IMR-90 (cell line): ENCODE measurements at regions not wholly inside any gene's neighbourhood (a gene's known extent, or its start where the extent isn't known, plus 50 kb on each side); places are given as distances from the start of the nearest gene placed in this dataset.

ENCODE experiments used
- ATAC-seq: fragments of 200-7000 bp; cut with Tn5 transposase; 2 replicates; pipeline ENCODE4 v1.9.1; 2020; ENCODE audit warnings: low read depth, mild to moderate bottlenecking, moderate library complexity
- BruUV-seq: library from RNA; stranded (reverse); fragments of 400-500 nt; replicated peaks from 2 replicates; lab custom pipeline; 2021; lab: Mats Ljungman, UMichigan
- CTCF ChIA-PET: fragments of 300-600 bp; formaldehyde crosslinking; extraction: SDS; loops from one replicate; lab custom pipeline; 2021; ENCODE audit warnings: antibody characterized with exemption; lab: Yijun Ruan, JAX
- POLR2A ChIA-PET: fragments of 300-600 bp; sonication (Branson Sonifier 250); formaldehyde crosslinking; loops from one replicate; lab custom pipeline; 2022; ENCODE audit warnings: antibody characterized with exemption; ENCODE audit not compliant: unreplicated experiment; lab: Charles Lee
- DNase-seq: peaks from one replicate; pipeline ENCODE4 v3.0.0; 2013
- H2AFZ ChIP-seq: replicated peaks from 2 replicates; pipeline ENCODE3; 2013; ENCODE audit warnings: low read length, mild to moderate bottlenecking; ENCODE audit not compliant: poor library complexity
- H2AK5ac ChIP-seq: 2 replicates; pipeline ENCODE4 v1.6.1; 2013; ENCODE audit warnings: low read depth, low read length, inconsistent platforms
- H2AK9ac ChIP-seq: replicated peaks from 2 replicates; pipeline ENCODE3; 2013; ENCODE audit warnings: mild to moderate bottlenecking, low read depth, low read length, moderate library complexity; ENCODE audit not compliant: poor library complexity
- H2BK120ac ChIP-seq: 2 replicates; pipeline ENCODE4 v1.6.1; 2013; ENCODE audit warnings: low read depth, low read length, inconsistent platforms
- H2BK15ac ChIP-seq: 3 replicates; pipeline ENCODE4 v1.6.1; 2013; ENCODE audit warnings: low read depth, low read length, inconsistent platforms
- H2BK20ac ChIP-seq: 2 replicates; pipeline ENCODE4 v1.6.1; 2013; ENCODE audit warnings: low read depth, mild to moderate bottlenecking, inconsistent platforms, low read length, moderate library complexity
- H2BK5ac ChIP-seq: 2 replicates; pipeline ENCODE4 v1.6.1; 2013; ENCODE audit warnings: mild to moderate bottlenecking, low read depth, low read length, inconsistent platforms; ENCODE audit not compliant: poor library complexity, severe bottlenecking
- H3K14ac ChIP-seq: replicated peaks from 2 replicates; pipeline ENCODE4 v1.6.1; 2013; ENCODE audit warnings: low read depth, low read length, inconsistent platforms
- H3K18ac ChIP-seq: 2 replicates; pipeline ENCODE4 v1.6.1; 2013; ENCODE audit warnings: low read depth, low read length, control low read depth
- H3K23ac ChIP-seq: 2 replicates; pipeline ENCODE4 v1.6.1; 2013; ENCODE audit warnings: low read depth, low read length, inconsistent platforms
- H3K27ac ChIP-seq: 2 replicates; pipeline ENCODE4 v1.5.1; 2013; ENCODE audit warnings: mild to moderate bottlenecking, control low read depth, low read length; ENCODE audit not compliant: insufficient read depth
- H3K27me3 ChIP-seq: 2 replicates; pipeline ENCODE4 v1.6.1; 2013; ENCODE audit warnings: low read length; ENCODE audit not compliant: control insufficient read depth, insufficient read depth
- H3K36me3 ChIP-seq: 2 replicates; pipeline ENCODE4 v1.6.1; 2013; ENCODE audit warnings: low read length, mixed read lengths; ENCODE audit not compliant: control insufficient read depth, insufficient read depth
- H3K4ac ChIP-seq: 2 replicates; pipeline ENCODE4 v1.6.1; 2013; ENCODE audit warnings: low read depth, low read length, inconsistent platforms
- H3K4me1 ChIP-seq: 2 replicates; pipeline ENCODE4 v1.6.1; 2013; ENCODE audit warnings: low read length, mixed read lengths; ENCODE audit not compliant: control insufficient read depth, insufficient read depth
- H3K4me2 ChIP-seq: 2 replicates; pipeline ENCODE4 v1.6.1; 2013; ENCODE audit warnings: low read depth, mild to moderate bottlenecking, control low read depth, low read length, moderate library complexity
- H3K4me3 ChIP-seq: 2 replicates; pipeline ENCODE4 v1.5.1; 2013; ENCODE audit warnings: low read depth, mild to moderate bottlenecking, control low read depth, low read length, moderate library complexity; ENCODE audit not compliant: insufficient read depth
- H3K56ac ChIP-seq: 2 replicates; pipeline ENCODE4 v1.6.1; 2013; ENCODE audit warnings: low read length, inconsistent platforms; ENCODE audit not compliant: insufficient read depth; ENCODE audit errors: extremely low read depth
- H3K79me1 ChIP-seq, 2 experiments: 2 replicates each; pipeline ENCODE4 v1.6.1; 2013; ENCODE audit warnings: low read length in 2 of 2, inconsistent platforms in 1 of 2, low read depth in 1 of 2
- H3K9ac ChIP-seq: 2 replicates; pipeline ENCODE4 v1.6.1; 2013; ENCODE audit warnings: low read depth, low read length, control low read depth
- H3K9me1 ChIP-seq: 2 replicates; pipeline ENCODE4 v1.6.1; 2013; ENCODE audit warnings: low read length, inconsistent platforms; ENCODE audit not compliant: insufficient read depth
- H3K9me3 ChIP-seq: 2 replicates; pipeline ENCODE4 v1.6.1; 2013; ENCODE audit warnings: low read length; ENCODE audit not compliant: control insufficient read depth, insufficient read depth
- H4K20me1 ChIP-seq: 2 replicates; pipeline ENCODE4 v1.6.1; 2013; ENCODE audit warnings: low read length, inconsistent platforms; ENCODE audit not compliant: insufficient read depth
- H4K5ac ChIP-seq: 2 replicates; pipeline ENCODE4 v1.6.1; 2013; ENCODE audit warnings: mild to moderate bottlenecking, low read depth, low read length, control low read depth
- H4K8ac ChIP-seq, 2 experiments: 2 replicates each; pipeline ENCODE4 v1.6.1; 2013; ENCODE audit warnings: low read depth in 2 of 2, low read length in 2 of 2, control low read depth in 1 of 2, inconsistent platforms in 1 of 2
- H4K91ac ChIP-seq: 2 replicates; pipeline ENCODE4 v1.6.1; 2013; ENCODE audit warnings: low read depth, low read length, inconsistent platforms; ENCODE audit not compliant: insufficient read depth
- BHLHE40 ChIP-seq: fragments of 150-350 bp; IDR thresholded peaks from 2 replicates; pipeline ENCODE4 v1.6.1; 2016; ENCODE audit warnings: mild to moderate bottlenecking, low read depth, low read length
- CEBPB ChIP-seq: IDR thresholded peaks from 2 replicates; pipeline ENCODE4 v1.6.1; 2012; ENCODE audit warnings: low read depth, low read length, improper control_type of control experiment
- CHD1 ChIP-seq: IDR thresholded peaks from 2 replicates; pipeline ENCODE4 v1.6.1; 2012; ENCODE audit warnings: low read depth, low read length, improper control_type of control experiment
- ELK1 ChIP-seq: fragments of 150-350 bp; IDR thresholded peaks from 2 replicates; pipeline ENCODE4 v1.6.1; 2016; ENCODE audit warnings: low read depth, mild to moderate bottlenecking, low read length, moderate library complexity, borderline replicate concordance
- FOS ChIP-seq: fragments of 150-350 bp; IDR thresholded peaks from 2 replicates; pipeline ENCODE4 v1.6.1; 2016; ENCODE audit warnings: low read depth, low read length
- MAFK ChIP-seq: IDR thresholded peaks from 2 replicates; pipeline ENCODE4 v1.6.1; 2012; ENCODE audit warnings: low read depth, low read length, improper control_type of control experiment
- MAZ ChIP-seq: IDR thresholded peaks from 2 replicates; pipeline ENCODE4 v1.6.1; 2012; ENCODE audit warnings: low read depth, mild to moderate bottlenecking, low read length, improper control_type of control experiment, moderate library complexity, borderline replicate concordance
- MXI1 ChIP-seq: IDR thresholded peaks from 2 replicates; pipeline ENCODE4 v1.6.1; 2012; ENCODE audit warnings: low read depth, mild to moderate bottlenecking, low read length, moderate library complexity, borderline replicate concordance
- NFE2L2 ChIP-seq: fragments of 150-350 bp; IDR thresholded peaks from 2 replicates; pipeline ENCODE4 v1.6.1; 2016; ENCODE audit warnings: low read depth, mild to moderate bottlenecking, low read length
- POLR2A ChIP-seq: IDR thresholded peaks from 2 replicates; pipeline ENCODE4 v1.6.1; 2012; ENCODE audit warnings: mild to moderate bottlenecking, low read depth, low read length
- RAD21 ChIP-seq: IDR thresholded peaks from 2 replicates; pipeline ENCODE4 v1.6.1; 2012; ENCODE audit warnings: low read length, improper control_type of control experiment
- RCOR1 ChIP-seq: IDR thresholded peaks from 2 replicates; pipeline ENCODE4 v1.6.1; 2012; ENCODE audit warnings: mild to moderate bottlenecking, low read length, improper control_type of control experiment; ENCODE audit not compliant: insufficient replicate concordance
- RFX5 ChIP-seq: IDR thresholded peaks from 2 replicates; pipeline ENCODE4 v1.8.0; 2012; ENCODE audit warnings: low read depth, mild to moderate bottlenecking, low read length, moderate library complexity
- SMC3 ChIP-seq: fragments of 150-350 bp; IDR thresholded peaks from 2 replicates; pipeline ENCODE4 v1.6.1; 2016; ENCODE audit warnings: low read depth, mild to moderate bottlenecking, antibody characterized with exemption, low read length, moderate library complexity
- WGBS, 2 experiments: methylation state at CpG; one replicate each; pipeline versions ENCODE4 v1.1.5 to v1.1.7; 2013; ENCODE audit warnings: missing lambda C conversion rate in 2 of 2; ENCODE audit not compliant: insufficient read length in 1 of 2; ENCODE audit errors: extremely low coverage in 2 of 2; 5-methylcytosine and 5-hydroxymethylcytosine counted together
- dilution Hi-C: fragments of 300-500 bp; cut with HindIII; formaldehyde crosslinking; loops from one replicate; pipeline ENCODE4 v1.14.3; 2018; ENCODE audit warnings: low sequenced_read_pairs; ENCODE audit not compliant: unreplicated experiment
- in situ Hi-C: fragments of 300-500 bp; cut with MboI; formaldehyde crosslinking; loops from 3 replicates; pipeline ENCODE4 v1.14.3; 2019; ENCODE audit warnings: low sequenced_read_pairs, inconsistent platforms, mixed read lengths
- intact Hi-C: fragments of 100-400 bp; cut with micrococcal nuclease; formaldehyde crosslinking; loops from 2 replicates; pipeline ENCODE4 v1.10.0; 2022
- TF ChIP-seq, protein P1 (sequence below): fragments of 150-350 bp; IDR thresholded peaks from 2 replicates; pipeline ENCODE4 v1.6.1; 2017; ENCODE audit warnings: mild to moderate bottlenecking, antibody characterized with exemption, low read length, low read depth

GRCh38 chr21:17370916-17371315 is 141.9 kb upstream of the CXADR start:
- H2AFZ ChIP-seq = peak overlapping the region; percentile 38
- no peak overlapping the region for H3K4me3 ChIP-seq
- no peak overlapping the region for H2BK5ac ChIP-seq
- H3K23ac ChIP-seq = no peak overlapping the region
- CTCF ChIA-PET = interaction anchor here (1.4 kb wide), 1 partner anchor 16 kb away, joined by 7 read pairs; no protein-coding TSS in a partner anchor
- H2AK5ac ChIP-seq = no peak overlapping the region
- no peak overlapping the region for H3K27ac ChIP-seq
- dilution Hi-C loops = no loop called here
- no peaks in the 10 kb centered on the region for H4K20me1 ChIP-seq
- H4K91ac ChIP-seq = no peak overlapping the region; the same call in 1 of the 2 replicates
- no peak for TF ChIP-seq BHLHE40
- no peak for TF ChIP-seq CEBPB
- TF ChIP-seq FOS = no peak
- TF ChIP-seq RAD21 = no peak
- TF ChIP-seq NFE2L2 = no peak
- TF ChIP-seq MXI1 = no peak
- no peak for TF ChIP-seq MAFK
- TF ChIP-seq POLR2A = no peak
- TF ChIP-seq MAZ = no peak
- no peak for TF ChIP-seq CHD1
- no peak for TF ChIP-seq ELK1
- TF ChIP-seq, protein P1, sequence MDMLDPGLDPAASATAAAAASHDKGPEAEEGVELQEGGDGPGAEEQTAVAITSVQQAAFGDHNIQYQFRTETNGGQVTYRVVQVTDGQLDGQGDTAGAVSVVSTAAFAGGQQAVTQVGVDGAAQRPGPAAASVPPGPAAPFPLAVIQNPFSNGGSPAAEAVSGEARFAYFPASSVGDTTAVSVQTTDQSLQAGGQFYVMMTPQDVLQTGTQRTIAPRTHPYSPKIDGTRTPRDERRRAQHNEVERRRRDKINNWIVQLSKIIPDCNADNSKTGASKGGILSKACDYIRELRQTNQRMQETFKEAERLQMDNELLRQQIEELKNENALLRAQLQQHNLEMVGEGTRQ = no peak
- no peak for TF ChIP-seq SMC3
- TF ChIP-seq RCOR1 = no peak
- TF ChIP-seq RFX5 = no peak
- H3K79me1 ChIP-seq = no peaks in the 10 kb centered on the region
- POLR2A ChIA-PET = no interaction called here
- no peak overlapping the region for H3K18ac ChIP-seq
- no peak overlapping the region for H4K5ac ChIP-seq
- no peak overlapping the region for H2AK9ac ChIP-seq
- no peak overlapping the region for H3K9ac ChIP-seq
- peak overlapping the region; percentile 42; the same call in 1 of the 2 replicates for H2BK20ac ChIP-seq
- no peaks in the 10 kb centered on the region for H3K9me3 ChIP-seq
- peaks cover 2% of the 10 kb centered on the region; the same call in 1 of the 2 replicates for H3K9me1 ChIP-seq
- no peak for ATAC-seq
- peak overlapping the region; percentile 58; the same call in 1 of the 2 replicates for H2BK120ac ChIP-seq
- peak overlapping the region in 1 of 2 experiments; percentile 68; a peak in 1 of 4 replicates for H4K8ac ChIP-seq
- BruUV-seq = no TSS peak
- intact Hi-C loops = no loop called here
- H3K56ac ChIP-seq = no peak overlapping the region
- H3K4me2 ChIP-seq = no peak overlapping the region
- H3K14ac ChIP-seq = peak overlapping the region; percentile 46; the same call in 1 of the 2 replicates
- no peaks in the 10 kb centered on the region for H3K36me3 ChIP-seq
- 0 out of 2 replicates have a peak overlapping the region, but pooled peaks have one; percentile 23 for H3K4ac ChIP-seq
- no CpG with 5 or more reads among the region's 5 CpGs for WGBS, 2 experiments
- peaks cover 2% of the 10 kb centered on the region; the same call in 1 of the 2 replicates for H3K4me1 ChIP-seq
- H3K27me3 ChIP-seq = no peaks in the 10 kb centered on the region
- no peak for DNase-seq
- H2BK15ac ChIP-seq = peak overlapping the region; percentile 71; the same call in 1 of the 3 replicates
- in situ Hi-C loops = no loop called here
